HCT116 (cell line): ENCODE measurements at regions not wholly inside any gene's neighbourhood (a gene's known extent, or its start where the extent isn't known, plus 50 kb on each side); places are given as distances from the start of the nearest gene placed in this dataset.

Experiments
- ATAC-seq: fragments of 200-7000 bp; cut with Tn5 transposase; 2 replicates; pipeline ENCODE4 v1.9.1; 2020; ENCODE audit warnings: mild to moderate bottlenecking, moderate library complexity
- BruUV-seq: library from RNA; stranded (reverse); fragments of 400-500 nt; replicated peaks from 2 replicates; lab custom pipeline; 2021; lab: Mats Ljungman, UMichigan
- CTCF ChIA-PET: fragments of 300-600 bp; sonication (Branson Sonifier 250); formaldehyde crosslinking; loops from one replicate; lab custom pipeline; 2021; ENCODE audit warnings: antibody characterized with exemption; lab: Charles Lee
- POLR2A ChIA-PET: fragments of 300-600, 350-600 bp; sonication (Branson Sonifier 250); formaldehyde crosslinking; loops from one replicate; lab custom pipeline; 2021; ENCODE audit warnings: antibody characterized with exemption; lab: Charles Lee
- RAD21 ChIA-PET, 2 experiments: fragments of 300-600 bp; sonication (Branson Sonifier 250); formaldehyde crosslinking; loops; one replicate each; lab custom pipeline; 2023; ENCODE audit warnings: low total read pairs in 2 of 2; ENCODE audit not compliant: uncharacterized antibody in 2 of 2, unreplicated experiment in 2 of 2, low non-redundant PET in 1 of 2; lab: Charles Lee
- DNase-seq: peaks from one replicate; pipeline ENCODE4 v3.0.0-alpha.2; 2010; ENCODE audit warnings: low read depth, low spot score
- H2AFZ ChIP-seq: fragments of 200-600 bp; shearing (Covaris generic), sonication (generic); 2 replicates; pipeline ENCODE4 v1.6.1; 2017; ENCODE audit warnings: low read depth, mixed run types, mixed read lengths, antibody characterized with exemption, low read length; ENCODE audit not compliant: poor library complexity, severe bottlenecking
- H3K27ac ChIP-seq: 2 replicates; pipeline ENCODE4 v1.5.1; 2012; ENCODE audit warnings: low read depth, low read length
- H3K27me3 ChIP-seq: fragments of 200-600 bp; sonication (generic); 2 replicates; pipeline ENCODE4 v1.6.1; 2016; ENCODE audit warnings: mixed run types, low read length, mixed read lengths; ENCODE audit not compliant: insufficient read depth
- H3K36me3 ChIP-seq, 2 experiments: fragments of 200-500 bp in 1 of 2; fragments of 200-600 bp in 1 of 2; sonication (Bioruptor generic) in 1 of 2; sonication (generic) in 1 of 2; 2 replicates each; pipeline versions ENCODE4 v1.5.1 to v1.6.1; 2014 to 2016; ENCODE audit warnings: low read length in 2 of 2, inconsistent platforms in 1 of 2, mixed read lengths in 1 of 2, mixed run types in 1 of 2; ENCODE audit not compliant: insufficient read depth in 2 of 2, control insufficient read depth in 1 of 2
- H3K4me1 ChIP-seq, 2 experiments: fragments of 200-600 bp in 1 of 2; sonication (generic) in 1 of 2; 2 replicates each; pipeline versions ENCODE4 v1.5.1 to v1.6.1; 2012 to 2017; ENCODE audit warnings: low read length in 2 of 2, inconsistent platforms in 1 of 2, mild to moderate bottlenecking in 1 of 2, mixed read lengths in 1 of 2, mixed run types in 1 of 2, moderate library complexity in 1 of 2; ENCODE audit not compliant: insufficient read depth in 2 of 2, control insufficient read depth in 1 of 2
- H3K4me2 ChIP-seq: fragments of 200-600 bp; sonication (generic); 2 replicates; pipeline ENCODE4 v1.6.1; 2017; ENCODE audit warnings: mixed run types, low read length, mixed read lengths
- H3K4me3 ChIP-seq, 2 experiments: fragments of 200-600 bp in 1 of 2; sonication (generic) in 1 of 2; replicated peaks in 1 of 2; 2 replicates each; pipeline ENCODE4 v1.5.1; 2011 to 2016; ENCODE audit warnings: low read length in 2 of 2, control low read depth in 1 of 2, low read depth in 1 of 2, mild to moderate bottlenecking in 1 of 2, mixed read lengths in 1 of 2, mixed run types in 1 of 2
- H3K79me2 ChIP-seq: fragments of 200-600 bp; sonication (generic); 2 replicates; pipeline ENCODE4 v1.6.1; 2017; ENCODE audit warnings: mild to moderate bottlenecking, mixed run types, low read length, moderate library complexity, mixed read lengths; ENCODE audit not compliant: insufficient read depth
- H3K9ac ChIP-seq: fragments of 200-600 bp; sonication (generic); 2 replicates; pipeline ENCODE4 v1.6.1; 2016; ENCODE audit warnings: low read length, mixed read lengths
- H3K9me2 ChIP-seq: fragments of 200-600 bp; sonication (generic), shearing (Covaris generic); 2 replicates; pipeline ENCODE4 v1.6.1; 2017; ENCODE audit warnings: mixed run types, mild to moderate bottlenecking, moderate library complexity; ENCODE audit not compliant: insufficient read depth
- H3K9me3 ChIP-seq, 2 experiments: fragments of 200-500 bp in 1 of 2; fragments of 200-600 bp in 1 of 2; sonication (Bioruptor generic) in 1 of 2; sonication (generic) in 1 of 2; 2 replicates each; pipeline ENCODE4 v1.6.1; 2014 to 2017; ENCODE audit warnings: low read length in 2 of 2, mixed read lengths in 2 of 2, inconsistent platforms in 1 of 2, low read depth in 1 of 2, mild to moderate bottlenecking in 1 of 2, mixed run types in 1 of 2, moderate library complexity in 1 of 2; ENCODE audit not compliant: control insufficient read depth in 1 of 2, insufficient read depth in 1 of 2
- H4K20me1 ChIP-seq: fragments of 200-600 bp; sonication (generic), shearing (Covaris generic); 2 replicates; pipeline ENCODE4 v1.6.1; 2017; ENCODE audit warnings: mixed run types, mild to moderate bottlenecking, moderate library complexity; ENCODE audit not compliant: insufficient read depth
- ATF3 ChIP-seq: IDR thresholded peaks from 2 replicates; pipeline ENCODE4 v1.6.1; 2012
- CEBPB ChIP-seq: IDR thresholded peaks from 2 replicates; pipeline ENCODE4 v1.6.1; 2012; ENCODE audit warnings: low read depth
- CTCF ChIP-seq, 3 experiments: fragments of 200-600 bp in 1 of 3; sonication (generic) in 1 of 3; IDR thresholded peaks in 2 of 3; conservative IDR thresholded peaks in 1 of 3; 2 replicates each; pipeline ENCODE4 v1.5.1; 2012 to 2017; ENCODE audit warnings: low read depth in 2 of 3, low read length in 2 of 3, antibody characterized with exemption in 1 of 3, borderline replicate concordance in 1 of 3, control low read depth in 1 of 3, mild to moderate bottlenecking in 1 of 3, mixed read lengths in 1 of 3, mixed run types in 1 of 3, moderate library complexity in 1 of 3; ENCODE audit not compliant: insufficient read depth in 1 of 3
- EGR1 ChIP-seq: IDR thresholded peaks from 2 replicates; pipeline ENCODE4 v1.6.1; 2012; ENCODE audit warnings: low read depth
- ELF1 ChIP-seq: IDR thresholded peaks from 2 replicates; pipeline ENCODE4 v1.6.1; 2012; ENCODE audit warnings: low read depth, borderline replicate concordance
- POLR2AphosphoS5 ChIP-seq: IDR thresholded peaks from 2 replicates; pipeline ENCODE4 v1.6.1; 2011; ENCODE audit warnings: mild to moderate bottlenecking, low read depth, low read length, moderate library complexity
- REST ChIP-seq: IDR thresholded peaks from 2 replicates; pipeline ENCODE4 v1.6.1; 2012; ENCODE audit warnings: low read depth
- SIN3A ChIP-seq: IDR thresholded peaks from 2 replicates; pipeline ENCODE4 v1.6.1; 2012; ENCODE audit warnings: low read depth
- SP1 ChIP-seq: IDR thresholded peaks from 2 replicates; pipeline ENCODE4 v1.6.1; 2012; ENCODE audit warnings: low read depth
- SRF ChIP-seq: IDR thresholded peaks from 2 replicates; pipeline ENCODE4 v1.6.1; 2012; ENCODE audit warnings: low read depth
- TCF7L2 ChIP-seq: IDR thresholded peaks from 2 replicates; pipeline ENCODE4 v1.7.0; 2011; ENCODE audit warnings: borderline replicate concordance, inconsistent platforms; ENCODE audit not compliant: insufficient read depth, insufficient read length; ENCODE audit errors: extremely low read depth
- intact Hi-C: fragments of 100-400 bp; cut with micrococcal nuclease; formaldehyde crosslinking; loops from 2 replicates; pipeline ENCODE4 v1.10.0; 2022

GRCh38 chr5:86143837-86144236 is 473.9 kb upstream of the COX7C start:
- Histone ChIP-seq H3K9me2 (no peaks in the 10 kb centered on the region), H3K4me2 (no peak overlapping the region), H2AFZ (no peak overlapping the region), H3K9me3 (no peaks in the 10 kb centered on the region), H3K4me1 (no peaks in the 10 kb centered on the region), H3K36me3 (no peaks in the 10 kb centered on the region), H4K20me1 (no peaks in the 10 kb centered on the region), H3K9ac (no peak overlapping the region), H3K79me2 (no peaks in the 10 kb centered on the region), H3K27ac (no peak overlapping the region), H3K27me3 (no peaks in the 10 kb centered on the region), H3K4me3 (no peak overlapping the region)
- no peak for DNase-seq
- intact Hi-C loops: no loop called here
- no peak for TF ChIP-seq POLR2AphosphoS5
- no peak for TF ChIP-seq CTCF (IDR thresholded peaks at IDR 0.05 in 2 of 3, conservative IDR thresholded peaks at IDR 0.05 in 1 of 3; ENCODE audit: borderline replicate concordance in 1 of 3, insufficient read depth in 1 of 3, low read depth in 2 of 3, low read length in 2 of 3)
- TF ChIP-seq EGR1: no peak
- no peak for TF ChIP-seq TCF7L2
- TF ChIP-seq SRF: no peak
- no peak for TF ChIP-seq ATF3
- TF ChIP-seq ELF1: no peak
- no peak for TF ChIP-seq CEBPB
- no peak for TF ChIP-seq SP1
- no peak for TF ChIP-seq SIN3A
- no peak for TF ChIP-seq REST
- no peak for ATAC-seq
- CTCF ChIA-PET: no interaction called here
- POLR2A ChIA-PET: no interaction called here
- RAD21 ChIA-PET: no interaction called here
- no TSS peak for BruUV-seq
